H9 (cell line): ENCODE measurements at regions not wholly inside any gene's neighbourhood (a gene's known extent, or its start where the extent isn't known, plus 50 kb on each side); places are given as distances from the start of the nearest gene placed in this dataset.
A peak's percentile ranks its signal among the peaks of the same experiment; 100 is the strongest.

ENCODE experiments used
- DNase-seq: peaks from one replicate; pipeline ENCODE4 v3.0.0-alpha.2; 2017
- H2AFZ ChIP-seq: one replicate; pipeline ENCODE4 v1.6.1; 2013; ENCODE audit warnings: mild to moderate bottlenecking, low read length, control low read depth, moderate library complexity
- H2AK5ac ChIP-seq: 2 replicates; pipeline ENCODE4 v1.6.1; 2013; ENCODE audit warnings: low read length, control low read depth, mixed read lengths; ENCODE audit not compliant: insufficient read length
- H2BK120ac ChIP-seq: one replicate; pipeline ENCODE4 v1.6.1; 2013; ENCODE audit warnings: low read depth, mild to moderate bottlenecking, low read length, control low read depth, inconsistent platforms; ENCODE audit not compliant: poor library complexity, severe bottlenecking
- H2BK12ac ChIP-seq: 2 replicates; pipeline ENCODE4 v1.6.1; 2013; ENCODE audit warnings: low read length, control low read depth, mixed read lengths, low read depth; ENCODE audit not compliant: insufficient read length
- H2BK15ac ChIP-seq: 2 replicates; pipeline ENCODE4 v1.6.1; 2013; ENCODE audit warnings: low read depth, low read length, control low read depth
- H2BK20ac ChIP-seq: one replicate; pipeline ENCODE4 v1.6.1; 2013; ENCODE audit warnings: low read depth, mild to moderate bottlenecking, low read length, control low read depth, inconsistent platforms; ENCODE audit not compliant: poor library complexity, severe bottlenecking
- H2BK5ac ChIP-seq: 2 replicates; pipeline ENCODE4 v1.6.1; 2013; ENCODE audit warnings: low read length, control low read depth, mixed read lengths; ENCODE audit not compliant: insufficient read length
- H3K14ac ChIP-seq: 2 replicates; pipeline ENCODE4 v1.6.1; 2013; ENCODE audit warnings: low read length, control low read depth; ENCODE audit not compliant: insufficient read depth
- H3K18ac ChIP-seq: 2 replicates; pipeline ENCODE4 v1.6.1; 2013; ENCODE audit warnings: low read depth, mild to moderate bottlenecking, mixed read lengths, low read length, control low read depth; ENCODE audit not compliant: insufficient read length
- H3K23ac ChIP-seq: 2 replicates; pipeline ENCODE4 v1.6.1; 2013; ENCODE audit warnings: low read length, control low read depth, mixed read lengths, low read depth; ENCODE audit not compliant: insufficient read length
- H3K23me2 ChIP-seq: 2 replicates; pipeline ENCODE4 v1.6.1; 2013; ENCODE audit warnings: low read depth, mild to moderate bottlenecking, mixed read lengths, low read length, control low read depth; ENCODE audit not compliant: insufficient read length, poor library complexity, severe bottlenecking
- H3K27ac ChIP-seq: 2 replicates; pipeline ENCODE4 v1.5.1; 2013; ENCODE audit warnings: low read length, control low read depth, mixed read lengths, low read depth; ENCODE audit not compliant: insufficient read length
- H3K27me3 ChIP-seq: 2 replicates; pipeline ENCODE4 v1.6.1; 2013; ENCODE audit warnings: low read length, control low read depth, inconsistent platforms; ENCODE audit not compliant: insufficient read depth
- H3K4ac ChIP-seq: 2 replicates; pipeline ENCODE4 v1.6.1; 2013; ENCODE audit warnings: low read depth, mild to moderate bottlenecking, control low read depth, inconsistent platforms, low read length, moderate library complexity
- H3K4me1 ChIP-seq: 2 replicates; pipeline ENCODE4 v1.6.1; 2013; ENCODE audit warnings: low read length, control low read depth, inconsistent platforms; ENCODE audit not compliant: insufficient read depth
- H3K4me2 ChIP-seq: 2 replicates; pipeline ENCODE4 v1.6.1; 2013; ENCODE audit warnings: low read length, control low read depth, mixed read lengths; ENCODE audit not compliant: insufficient read length, insufficient read depth
- H3K56ac ChIP-seq: 2 replicates; pipeline ENCODE4 v1.6.1; 2013; ENCODE audit warnings: low read depth, mild to moderate bottlenecking, mixed read lengths, low read length, control low read depth; ENCODE audit not compliant: insufficient read length
- H3K79me1 ChIP-seq: 2 replicates; pipeline ENCODE4 v1.6.1; 2013; ENCODE audit warnings: low read depth, mild to moderate bottlenecking, moderate library complexity, low read length, control low read depth, inconsistent platforms; ENCODE audit not compliant: insufficient read depth, poor library complexity, severe bottlenecking
- H3K79me2 ChIP-seq: 2 replicates; pipeline ENCODE4 v1.6.1; 2013; ENCODE audit warnings: low read length, control low read depth, inconsistent platforms; ENCODE audit not compliant: insufficient read depth
- H3K9ac ChIP-seq: 2 replicates; pipeline ENCODE4 v1.6.1; 2013; ENCODE audit warnings: low read length, control low read depth, mixed read lengths; ENCODE audit not compliant: insufficient read length; ENCODE audit errors: extremely low read depth
- H3K9me3 ChIP-seq: one replicate; pipeline ENCODE4 v1.6.1; 2013; ENCODE audit warnings: low read depth, low read length, inconsistent platforms; ENCODE audit not compliant: control insufficient read depth
- H3T11ph ChIP-seq: one replicate; pipeline ENCODE4 v1.6.1; 2013; ENCODE audit warnings: mild to moderate bottlenecking, low read length, control low read depth, inconsistent platforms
- H4K20me1 ChIP-seq: one replicate; pipeline ENCODE4 v1.6.1; 2013; ENCODE audit not compliant: control insufficient read depth, insufficient read length, insufficient read depth
- H4K5ac ChIP-seq: 2 replicates; pipeline ENCODE4 v1.6.1; 2013; ENCODE audit warnings: low read depth, mild to moderate bottlenecking, mixed read lengths, low read length, control low read depth; ENCODE audit not compliant: insufficient read length
- H4K8ac ChIP-seq: replicated peaks from 2 replicates; pipeline ENCODE4 v1.6.1; 2013; ENCODE audit warnings: low read length, control low read depth, mixed read lengths, low read depth; ENCODE audit not compliant: insufficient read length
- H4K91ac ChIP-seq: 2 replicates; pipeline ENCODE4 v1.6.1; 2013; ENCODE audit warnings: low read depth, mild to moderate bottlenecking, moderate library complexity, mixed read lengths, low read length, control low read depth; ENCODE audit not compliant: insufficient read length
- H3K27ac Mint-ChIP-seq, 3 experiments: 2 replicates in 2 of 3; 3 replicates in 1 of 3; pipeline ENCODE4 v1.8.0; 2020 to 2021; ENCODE audit warnings: mixed read lengths in 3 of 3, mild to moderate bottlenecking in 1 of 3, moderate library complexity in 1 of 3
- H3K27me3 Mint-ChIP-seq: 2 replicates; pipeline ENCODE4 v1.8.0; 2021; ENCODE audit warnings: low read depth, mild to moderate bottlenecking, moderate library complexity, mixed read lengths
- H3K36me3 Mint-ChIP-seq, 3 experiments: 2 replicates in 2 of 3; 3 replicates in 1 of 3; pipeline ENCODE4 v1.8.0; 2020 to 2021; ENCODE audit warnings: low read depth in 3 of 3, mixed read lengths in 3 of 3; ENCODE audit not compliant: insufficient read depth in 1 of 3
- H3K4me1 Mint-ChIP-seq, 2 experiments: 2 replicates each; pipeline ENCODE4 v1.8.0; 2020; ENCODE audit warnings: mixed read lengths in 2 of 2
- H3K4me3 Mint-ChIP-seq, 2 experiments: 2 replicates in 1 of 2; 3 replicates in 1 of 2; pipeline ENCODE4 v1.8.0; 2020 to 2021; ENCODE audit warnings: mild to moderate bottlenecking in 2 of 2, mixed read lengths in 2 of 2, moderate library complexity in 1 of 2
- H3K9me3 Mint-ChIP-seq, 2 experiments: 2 replicates in 1 of 2; 3 replicates in 1 of 2; pipeline ENCODE4 v1.8.0; 2020; ENCODE audit warnings: mild to moderate bottlenecking in 2 of 2, mixed read lengths in 2 of 2, moderate library complexity in 1 of 2
- CTCF ChIP-seq: fragments of 200-600 bp; sonication (generic); conservative IDR thresholded peaks from 3 replicates; pipeline ENCODE4 v1.8.0; 2021; ENCODE audit warnings: antibody characterized with exemption, mild to moderate bottlenecking
- WGBS: extraction: QIAGEN DNeasy Blood & Tissue Kit; methylation state at CpG from one replicate; pipeline ENCODE4 v1.1.7; 2013; ENCODE audit warnings: missing lambda C conversion rate, low lambda C conversion rate, mixed read lengths; ENCODE audit not compliant: insufficient read length; ENCODE audit errors: extremely low coverage; 5-methylcytosine and 5-hydroxymethylcytosine counted together

GRCh38 chr1:10864776-10865175, 68.3 kb upstream of the CASZ1 start:
- Histone ChIP-seq H3K23ac (no peak overlapping the region), H4K5ac (no peak overlapping the region), H4K91ac (no peak overlapping the region), H3K9me3 (no peaks in the 10 kb centered on the region), H2BK15ac (no peak overlapping the region), H3T11ph (no peak overlapping the region), H3K4me2 (no peak overlapping the region), H3K18ac (no peak overlapping the region), H3K14ac (no peak overlapping the region), H3K4ac (no peak overlapping the region), H3K9ac (no peak overlapping the region), H3K56ac (no peak overlapping the region), H3K4me1 (no peaks in the 10 kb centered on the region), H4K8ac (no peak overlapping the region), H2AK5ac (no peak overlapping the region), H3K79me1 (no peaks in the 10 kb centered on the region), H2BK12ac (no peak overlapping the region), H4K20me1 (no peaks in the 10 kb centered on the region), H3K23me2 (peaks cover 6% of the 10 kb centered on the region), H2AFZ (no peak overlapping the region), H2BK5ac (no peak overlapping the region), H2BK20ac (no peak overlapping the region), H2BK120ac (no peak overlapping the region), H3K79me2 (no peaks in the 10 kb centered on the region), H3K27ac (no peak overlapping the region), H3K27me3 (peaks cover 2% of the 10 kb centered on the region; the same call in 1 of the 2 replicates)
- peaks cover 42 to 66% of the 10 kb centered on the region in 2 experiments for H3K4me1 Mint-ChIP-seq
- TF ChIP-seq CTCF: no peak
- no peaks in the 10 kb centered on the region for H3K9me3 Mint-ChIP-seq
- no peak overlapping the region for H3K27ac Mint-ChIP-seq
- peaks cover 69% of the 10 kb centered on the region for H3K27me3 Mint-ChIP-seq
- DNase-seq: no peak
- H3K4me3 Mint-ChIP-seq: peak overlapping the region in 1 of 2 experiments; percentile 21; a peak in 1 of 5 replicates
- WGBS: no CpG with 5 or more reads among the region's 9 CpGs
- no peaks in the 10 kb centered on the region for H3K36me3 Mint-ChIP-seq
